Activated T-cell treated with anti-CD3 and anti-CD28 coated beads for 4 hours (primary cell): ENCODE measurements at regions not wholly inside any gene's neighbourhood (a gene's known extent, or its start where the extent isn't known, plus 50 kb on each side); places are given as distances from the start of the nearest gene placed in this dataset.

Experiments used
- DNase-seq: peaks from one replicate; pipeline ENCODE4 v3.0.0-alpha.2; 2020

GRCh38 chr10:21195252-21195651, 298.1 kb upstream of the NEBL start:
- DNase-seq, result no peak

- no peak for DNase-seq
These were observed 297.4 kb upstream of the NEBL start for GRCh38 chr10:21194510-21194993.

- DNase-seq, result no peak
These were observed 296.1 kb upstream of the NEBL start for GRCh38 chr10:21193196-21193595.

- no peak for DNase-seq
These were observed 294.4 kb upstream of the NEBL start for GRCh38 chr10:21191512-21191911.

- DNase-seq, result no peak
These were observed 287.9 kb upstream of the NEBL start for GRCh38 chr10:21184984-21185383.

- DNase-seq, result no peak
These were observed 287.1 kb upstream of the NEBL start for GRCh38 chr10:21184216-21184615.

- no peak for DNase-seq
These were observed 285.9 kb upstream of the NEBL start for GRCh38 chr10:21183025-21183424.

GRCh38 chr10:21181451-21181850, 284.3 kb upstream of the NEBL start:
- DNase-seq, result no peak

GRCh38 chr10:21180604-21181003, 283.5 kb upstream of the NEBL start:
- no peak for DNase-seq

GRCh38 chr10:21176934-21177480, 279.9 kb upstream of the NEBL start:
- no peak for DNase-seq

GRCh38 chr10:21175797-21176196, 278.7 kb upstream of the NEBL start:
- DNase-seq, result no peak

- DNase-seq, result no peak
These were observed 277.8 kb upstream of the NEBL start for GRCh38 chr10:21174715-21175495.

- DNase-seq, result no peak
These were observed 276.9 kb upstream of the NEBL start for GRCh38 chr10:21173802-21174714.

- no peak for DNase-seq
These were observed 276.1 kb upstream of the NEBL start for GRCh38 chr10:21172930-21173801.

- no peak for DNase-seq
These were observed 275.4 kb upstream of the NEBL start for GRCh38 chr10:21172542-21172929.

- no peak for DNase-seq
These were observed 274.9 kb upstream of the NEBL start for GRCh38 chr10:21171936-21172541.

GRCh38 chr10:21171197-21171935, 274.3 kb upstream of the NEBL start:
- no peak for DNase-seq

GRCh38 chr10:21170216-21170615, 273.1 kb upstream of the NEBL start:
- DNase-seq, result no peak

- DNase-seq, result no peak
These were observed 272.2 kb upstream of the NEBL start for GRCh38 chr10:21169271-21169670.

- DNase-seq, result no peak
These were observed 270.3 kb upstream of the NEBL start for GRCh38 chr10:21167288-21168010.
